Activated CD4-positive, alpha-beta T cell treated with anti-CD3 and anti-CD28 coated beads, Interleukin-2, amount 50 U/mL, for 4 hours (primary cell): ENCODE measurements at regions not wholly inside any gene's neighbourhood (a gene's known extent, or its start where the extent isn't known, plus 50 kb on each side); places are given as distances from the start of the nearest gene placed in this dataset.
"Not testable (repeated sequence)": the region's sequence is repeated elsewhere in the genome, so short reads cannot be mapped to it uniquely, and the experiment has no call there.

Experiments
- DNase-seq, 2 experiments: peaks; one replicate each; pipeline ENCODE4 v3.0.0-alpha.2; 2020

DNA sequence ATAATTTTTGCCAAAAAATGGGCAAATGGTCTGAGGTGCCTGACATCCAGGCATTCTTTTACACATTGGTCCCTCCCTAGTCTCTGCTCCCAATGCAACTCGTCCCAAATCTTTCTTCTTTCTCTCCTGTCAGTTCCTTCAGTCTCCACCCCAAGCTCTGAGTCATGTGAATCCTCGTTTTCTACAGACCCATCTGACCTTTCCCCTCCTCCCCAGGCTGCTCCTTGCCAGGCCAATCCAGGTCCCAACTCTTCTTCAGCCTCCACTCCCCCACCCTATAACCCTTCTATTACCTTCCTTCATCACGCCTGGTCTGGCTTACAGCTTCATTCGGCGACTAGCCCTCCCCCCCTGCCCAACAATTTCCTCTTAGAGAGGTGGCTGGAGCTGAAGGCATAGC is 55.3 kb downstream of the BBS10 start:
- DNase-seq: not testable (repeated sequence)

DNA sequence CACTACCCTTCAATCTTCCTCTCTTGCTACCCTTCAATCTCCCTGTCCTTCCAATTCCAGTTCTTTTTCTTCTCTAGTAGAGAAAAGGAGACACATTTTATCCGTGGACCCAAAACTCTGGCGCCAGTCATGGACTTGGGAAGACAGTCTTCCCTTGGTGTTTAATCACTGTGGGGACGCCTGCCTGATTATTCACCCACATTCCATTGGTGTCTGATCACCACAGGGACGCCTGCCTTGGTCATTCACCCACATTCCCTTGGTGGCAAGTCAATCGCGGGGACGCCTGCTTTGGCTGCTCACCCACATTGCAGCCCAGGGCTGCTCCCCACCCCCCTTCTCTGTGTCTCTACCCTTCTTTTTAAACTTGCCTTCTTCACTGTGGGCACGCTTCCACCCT is 55.9 kb downstream of the BBS10 start:
- DNase-seq: not testable (repeated sequence)

DNA sequence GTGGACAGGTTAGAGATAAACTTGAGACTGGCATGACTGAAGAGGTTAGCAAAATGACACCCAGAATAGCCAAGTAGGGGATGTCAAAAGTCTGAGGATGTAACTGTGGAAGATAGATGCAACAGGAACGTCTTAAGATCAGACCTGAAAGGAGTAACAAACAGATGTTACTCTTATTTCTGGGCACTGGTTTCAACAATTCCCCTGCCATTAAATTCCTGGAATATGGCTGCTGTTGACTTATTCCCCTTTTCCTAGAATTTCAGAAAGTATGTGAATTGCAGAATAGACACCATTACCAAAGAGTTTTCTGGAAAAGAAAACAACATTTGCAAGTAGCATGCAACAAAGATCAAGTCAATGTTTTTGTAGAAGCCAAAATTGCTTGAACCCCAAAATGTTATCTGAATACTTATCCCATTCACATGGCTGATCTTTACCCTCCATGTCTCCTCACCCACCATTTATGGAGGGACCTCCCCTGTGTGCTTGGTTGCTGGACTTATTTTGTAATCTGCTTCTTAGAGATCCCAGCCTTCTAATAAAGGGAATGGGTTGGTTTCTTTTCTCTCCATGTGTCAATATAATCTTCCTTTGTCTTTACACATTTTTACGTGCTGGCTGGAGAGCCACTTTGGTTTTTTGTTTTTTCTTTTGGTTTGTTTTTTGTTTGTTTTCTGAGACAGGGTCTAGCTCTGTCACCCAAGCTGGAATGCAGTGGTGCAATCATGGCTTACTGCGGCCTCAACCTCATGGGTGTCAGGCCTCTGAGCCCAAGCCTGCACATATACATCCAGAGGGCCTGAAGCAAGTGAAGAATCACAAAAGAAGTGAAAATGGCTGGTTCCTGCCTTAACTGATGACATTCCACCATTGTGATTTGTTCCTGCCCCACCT is 57.0 kb downstream of the BBS10 start:
- no peak for DNase-seq

DNA sequence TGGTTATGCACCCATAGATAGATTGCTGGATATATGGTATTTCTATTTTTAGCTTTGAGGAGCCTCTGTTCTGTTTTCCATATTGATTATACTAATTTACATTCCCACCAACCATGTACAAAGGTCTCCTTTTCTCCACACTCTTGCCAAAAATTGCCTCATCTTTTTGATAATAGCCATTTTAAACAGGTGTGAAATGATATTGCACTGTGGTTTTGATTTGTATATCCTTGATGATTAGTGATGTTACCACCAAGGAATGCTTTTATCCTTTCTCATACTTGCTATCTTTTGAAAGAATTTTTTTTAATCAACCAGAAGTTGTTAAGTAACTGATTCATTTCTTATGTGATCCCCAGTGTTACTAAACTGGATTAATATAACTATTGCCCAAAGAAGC is 60.0 kb downstream of the BBS10 start:
- no peak for DNase-seq

DNA sequence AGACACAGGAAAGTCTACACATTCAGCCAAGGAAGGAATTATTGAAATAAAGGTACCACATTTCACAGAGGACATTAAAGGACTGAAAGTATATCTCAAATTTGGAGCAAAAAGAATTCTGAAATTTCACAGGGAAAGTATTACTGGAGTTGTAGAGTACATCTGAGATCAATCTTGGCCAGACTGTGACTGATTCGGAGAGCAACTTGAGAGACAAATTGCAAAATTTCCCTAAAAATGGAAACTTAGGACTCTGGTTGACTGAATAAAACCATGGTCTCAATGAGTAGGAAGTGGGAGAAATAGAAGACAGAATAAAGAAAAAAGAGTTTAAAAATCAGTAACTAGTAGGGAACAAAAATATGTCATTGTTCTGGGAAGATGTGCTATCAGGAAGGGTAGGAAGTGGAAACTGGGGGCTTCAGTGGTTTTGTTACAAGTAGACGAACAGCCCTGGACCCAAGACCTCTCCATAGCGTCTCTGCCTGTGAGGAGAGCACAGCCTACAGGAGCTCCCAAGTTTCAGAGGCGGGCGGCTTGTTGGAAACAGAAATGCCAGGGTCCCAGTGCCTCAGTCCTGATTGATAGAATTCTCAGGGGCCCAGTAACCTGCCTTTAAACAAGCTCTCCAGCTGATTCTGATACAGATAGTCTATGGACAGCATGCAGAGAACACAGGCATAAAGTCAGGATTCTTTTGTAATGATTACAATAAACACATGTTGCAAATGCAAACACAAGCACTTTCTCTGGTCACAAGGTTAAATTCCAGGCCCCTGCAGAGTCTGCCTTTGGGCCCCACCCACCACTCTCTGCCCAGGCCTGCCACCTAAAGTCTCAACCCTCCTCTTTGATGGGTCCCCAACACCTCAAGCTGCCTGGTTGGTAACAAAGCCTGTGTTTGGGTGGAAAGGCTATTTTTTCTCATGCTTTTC is 63.1 kb downstream of the BBS10 start:
- DNase-seq: no peak

DNA sequence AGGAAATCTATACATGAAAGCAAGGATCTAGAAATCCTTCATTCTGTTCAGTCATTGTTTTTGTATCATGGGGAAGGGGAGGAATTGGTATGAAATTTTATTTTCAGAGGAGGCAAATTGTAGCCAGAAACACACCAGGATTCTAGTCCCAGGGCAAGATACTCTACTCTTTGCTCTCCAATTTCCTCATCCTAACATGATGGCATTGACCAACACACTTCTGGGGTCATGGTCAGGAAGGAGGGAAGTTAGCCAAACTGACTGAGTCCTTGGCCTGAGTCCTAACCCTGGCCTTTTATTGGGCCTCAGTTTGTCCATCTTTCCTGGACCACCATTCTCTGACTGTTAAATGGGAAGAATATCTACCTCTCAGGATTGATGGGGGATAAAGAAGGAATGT is 65.5 kb downstream of the BBS10 start:
- no peak for DNase-seq

DNA sequence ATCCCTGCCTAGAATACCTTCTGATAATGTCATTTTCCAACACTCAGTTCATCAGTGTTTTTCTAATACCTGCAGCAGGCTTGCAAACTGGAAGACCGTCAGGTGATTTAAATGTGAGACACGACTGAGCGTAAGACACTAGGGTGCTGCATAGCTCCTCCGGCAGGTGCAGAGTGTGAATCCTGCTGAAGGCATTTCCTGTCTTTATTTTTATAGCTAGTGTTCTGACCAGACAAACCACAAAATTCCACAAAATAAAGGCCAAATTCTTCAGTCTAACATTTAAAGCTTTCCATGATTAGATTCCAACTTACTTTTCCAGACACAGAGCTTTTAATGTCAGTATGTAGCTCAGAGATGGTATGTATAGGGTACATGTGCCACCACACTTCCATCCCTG is 70.7 kb downstream of the BBS10 start:
- DNase-seq: no peak

DNA sequence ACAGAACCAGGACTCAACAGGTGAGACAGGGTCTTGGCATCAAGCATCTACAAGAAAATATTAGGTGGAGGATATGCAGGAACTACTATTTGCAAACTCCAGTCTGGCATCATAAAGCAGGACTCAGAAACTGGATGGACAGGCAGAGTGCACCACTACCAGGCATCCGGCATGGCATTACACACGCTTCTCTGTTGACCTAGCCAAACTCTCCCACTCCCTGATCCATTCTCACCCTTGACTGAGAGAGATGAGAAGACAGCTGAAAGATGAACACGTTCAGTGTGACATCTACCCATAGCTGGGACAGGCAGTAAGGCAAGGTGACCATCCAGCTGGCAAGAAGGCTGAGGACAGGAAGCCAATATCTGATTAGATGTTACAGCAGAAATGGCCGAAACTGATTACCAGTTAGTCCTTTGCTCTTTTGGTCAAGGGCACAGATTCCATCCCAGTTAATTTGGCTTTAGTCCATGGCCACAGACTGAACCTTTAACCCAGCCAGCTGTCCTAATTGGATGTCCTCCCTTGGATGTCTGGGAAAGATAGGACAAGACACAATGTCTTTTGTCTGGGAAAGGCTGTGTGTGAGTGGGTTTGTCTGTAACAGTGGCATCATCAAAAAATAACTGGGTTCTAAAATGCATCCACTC is 71.6 kb downstream of the BBS10 start:
- no peak for DNase-seq

DNA sequence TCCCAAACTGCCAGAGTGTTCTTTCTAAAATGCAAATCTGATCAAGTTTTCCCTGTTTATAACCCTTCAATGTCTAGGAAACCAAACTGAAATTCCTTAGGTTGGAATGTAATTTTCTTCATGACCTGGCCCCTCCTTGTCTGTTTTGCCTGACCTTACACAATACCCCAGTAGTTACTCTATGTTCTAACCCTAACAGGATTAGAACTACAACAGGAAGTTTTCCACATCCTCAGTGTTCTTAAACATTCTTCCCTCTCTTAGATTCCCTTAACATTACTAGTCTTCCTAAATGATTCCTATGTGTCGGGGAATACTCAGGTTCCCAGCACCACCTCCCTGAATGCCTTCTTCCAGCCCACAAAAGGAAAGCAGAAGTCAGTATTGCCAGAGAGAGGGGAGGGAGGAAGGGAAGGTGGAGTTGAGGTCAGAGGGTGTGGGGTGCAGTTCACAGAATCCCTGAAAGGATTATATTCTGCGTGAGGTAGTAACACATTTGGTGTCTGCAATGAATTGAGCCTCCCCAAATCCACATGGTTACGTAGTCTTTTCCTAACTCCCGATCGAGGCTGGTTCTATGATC is 72.6 kb downstream of the BBS10 start:
- no peak for DNase-seq

DNA sequence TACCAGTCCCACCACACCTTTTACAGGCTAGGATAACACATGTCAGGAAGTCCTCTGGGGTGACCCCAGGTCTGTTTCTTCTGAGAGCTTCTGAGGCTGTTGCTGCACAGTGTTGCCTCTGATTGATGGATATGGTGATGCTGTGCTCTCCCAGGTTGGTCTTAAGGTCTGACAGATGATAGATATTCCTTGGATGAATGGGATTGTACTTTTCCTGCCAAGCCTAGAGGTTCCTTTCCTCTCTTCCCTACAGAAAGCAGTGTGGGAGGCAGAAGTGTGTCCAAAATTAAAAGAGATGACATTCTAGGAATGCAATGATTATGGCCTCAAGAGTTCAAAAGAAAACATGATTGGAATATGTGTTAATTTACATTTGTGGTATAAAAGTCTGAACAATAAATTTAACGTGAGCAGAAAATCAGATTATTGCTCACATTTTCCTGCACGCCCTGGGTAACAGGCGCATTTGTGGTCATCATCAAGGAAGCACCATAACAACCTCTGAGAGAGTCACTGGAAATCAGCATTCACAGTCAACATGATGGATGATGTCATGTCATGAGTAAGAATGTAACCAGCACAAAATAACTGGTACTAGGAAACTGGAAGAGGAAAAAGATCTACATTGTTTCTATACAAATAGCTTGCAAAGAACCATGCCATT is 73.7 kb downstream of the BBS10 start:
- DNase-seq: no peak

DNA sequence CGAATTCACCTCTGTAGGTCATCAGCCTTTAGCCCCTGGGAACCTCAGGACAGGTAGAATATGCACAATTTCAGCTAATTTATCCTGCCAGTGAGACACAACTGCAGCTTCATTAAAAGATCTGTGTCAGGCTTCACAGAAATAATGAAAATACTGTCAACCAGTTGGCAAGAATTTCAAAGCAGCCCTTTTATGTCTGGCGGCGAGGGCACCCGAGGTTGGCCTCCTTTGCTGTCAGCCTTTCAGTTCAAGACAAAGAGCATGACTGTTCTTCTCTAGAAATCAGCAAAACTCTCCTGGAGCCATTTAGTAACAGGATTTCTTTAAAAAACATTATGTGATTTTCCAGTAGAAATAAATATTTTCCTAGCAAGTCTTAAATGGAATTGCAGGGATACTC is 75.9 kb downstream of the BBS10 start:
- no peak for DNase-seq

DNA sequence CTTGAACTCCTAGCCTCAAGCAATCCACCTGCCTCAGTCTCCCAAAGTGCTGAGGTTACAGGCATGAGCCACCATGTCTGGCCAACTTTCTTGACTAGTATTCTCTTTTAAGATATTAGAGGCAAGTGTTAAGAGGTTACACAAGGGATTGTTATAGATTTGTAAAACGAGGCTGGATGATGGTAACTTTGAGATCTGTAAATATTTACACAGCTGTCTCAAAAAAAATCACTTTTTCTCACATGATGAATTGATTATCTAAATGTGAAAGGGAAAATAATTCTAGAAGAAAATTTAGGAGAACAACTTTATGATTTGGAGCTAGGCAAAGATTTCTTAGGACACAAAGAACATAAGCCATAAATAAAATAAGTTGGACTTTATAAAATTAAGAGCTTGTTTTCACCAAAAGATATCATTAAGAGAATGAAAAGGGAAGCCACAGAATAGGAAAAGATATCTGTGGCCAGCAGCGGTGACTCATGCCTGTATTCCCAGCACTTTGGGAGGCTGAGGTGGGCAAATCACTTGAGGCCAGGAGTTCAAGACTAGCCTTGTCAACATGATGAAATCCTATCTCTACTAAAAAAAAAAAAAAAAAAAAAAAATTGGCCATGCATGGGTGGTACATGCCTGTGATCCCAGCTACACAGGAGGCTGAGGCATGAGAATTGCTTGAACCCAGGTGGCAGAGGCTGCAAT is 77.4 kb downstream of the BBS10 start:
- no peak for DNase-seq

DNA sequence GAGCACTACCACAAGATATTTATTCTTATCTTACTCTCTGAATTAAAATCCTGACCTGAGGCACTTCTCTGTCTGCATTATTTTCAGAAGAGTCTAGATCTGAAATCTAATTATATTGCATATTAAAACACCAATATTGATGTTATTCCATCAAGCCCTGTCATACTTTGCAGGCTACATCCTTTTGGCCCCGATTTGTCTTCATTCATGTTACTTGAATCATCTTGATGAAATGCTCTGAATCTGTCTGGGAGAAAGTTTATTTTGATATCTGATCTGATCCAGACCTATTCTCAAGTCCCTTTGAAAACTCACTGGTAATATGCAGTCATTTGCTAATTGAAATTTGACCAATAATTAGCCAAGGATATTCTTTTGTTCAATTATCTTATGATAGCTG is 79.9 kb downstream of the BBS10 start:
- DNase-seq: no peak

DNA sequence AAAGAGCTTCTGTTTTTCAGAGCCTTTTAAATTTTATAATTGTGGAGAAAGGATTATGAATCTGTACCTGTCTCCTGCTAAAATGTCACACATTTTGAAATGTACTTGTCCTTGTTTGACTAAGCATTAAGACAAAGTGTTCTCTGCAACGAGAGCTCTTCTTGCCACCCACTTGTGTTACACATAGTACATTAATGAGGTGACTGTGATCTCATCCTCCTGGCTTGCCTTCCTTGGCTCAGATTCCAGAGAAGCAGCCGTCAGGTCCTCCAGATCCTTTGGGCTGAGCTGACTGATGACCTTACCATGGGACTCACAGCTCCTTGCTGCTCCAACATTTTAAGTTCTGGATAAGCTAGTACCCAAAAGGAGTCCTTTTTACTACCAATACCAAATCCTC is 81.4 kb downstream of the BBS10 start:
- DNase-seq: no peak

DNA sequence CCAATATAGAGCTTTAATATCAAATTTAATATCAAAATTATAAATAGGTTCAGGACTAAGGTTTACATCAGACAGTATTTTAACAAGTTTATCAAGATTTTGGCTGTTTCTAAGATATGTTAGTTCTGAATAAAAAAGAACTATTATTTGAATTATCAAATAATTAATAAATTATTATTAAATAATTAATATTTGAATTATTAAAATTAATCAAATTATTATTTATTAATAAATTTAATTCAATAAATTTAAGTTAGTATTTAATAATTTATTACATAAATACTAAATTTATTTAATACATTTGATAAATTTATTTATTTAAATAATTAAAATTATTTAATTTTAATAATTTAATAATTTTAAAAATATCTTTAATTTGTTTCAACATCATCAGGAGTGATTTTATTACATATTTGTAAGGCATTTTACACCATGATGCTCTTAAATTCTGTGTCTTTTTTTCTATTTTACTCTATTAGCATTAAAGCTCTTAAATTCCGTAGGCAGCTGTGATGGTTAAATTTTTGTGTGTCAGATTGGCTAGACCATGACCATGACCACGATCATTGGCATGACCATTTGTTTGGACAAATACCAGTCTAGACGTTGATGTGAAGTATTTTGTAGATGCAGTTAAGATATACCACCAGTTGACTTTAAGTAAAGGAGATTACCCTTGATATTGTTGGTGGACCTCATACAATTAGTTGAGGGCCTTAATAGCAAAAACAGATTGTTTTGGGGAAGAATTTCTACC is 82.6 kb downstream of the BBS10 start:
- no peak for DNase-seq

DNA sequence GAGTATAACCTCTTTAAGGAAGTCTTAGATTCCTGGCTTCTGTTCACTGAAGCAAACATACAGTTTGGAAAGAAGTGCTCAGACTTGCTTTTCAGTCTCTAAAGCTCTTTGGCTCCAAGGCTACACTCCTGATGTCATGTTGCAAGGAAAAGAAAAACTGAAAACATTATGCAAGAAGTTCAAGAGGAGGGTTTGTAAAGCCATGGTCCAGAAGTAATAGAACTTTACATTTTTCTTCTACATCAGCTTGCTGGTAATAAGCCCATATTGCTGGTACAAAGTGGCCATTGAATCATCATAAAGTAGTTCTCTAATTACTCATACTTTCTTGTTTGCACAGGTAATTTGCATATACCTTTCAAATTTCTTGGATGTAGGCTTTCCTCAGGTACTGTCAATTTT is 83.6 kb downstream of the BBS10 start:
- no peak for DNase-seq

DNA sequence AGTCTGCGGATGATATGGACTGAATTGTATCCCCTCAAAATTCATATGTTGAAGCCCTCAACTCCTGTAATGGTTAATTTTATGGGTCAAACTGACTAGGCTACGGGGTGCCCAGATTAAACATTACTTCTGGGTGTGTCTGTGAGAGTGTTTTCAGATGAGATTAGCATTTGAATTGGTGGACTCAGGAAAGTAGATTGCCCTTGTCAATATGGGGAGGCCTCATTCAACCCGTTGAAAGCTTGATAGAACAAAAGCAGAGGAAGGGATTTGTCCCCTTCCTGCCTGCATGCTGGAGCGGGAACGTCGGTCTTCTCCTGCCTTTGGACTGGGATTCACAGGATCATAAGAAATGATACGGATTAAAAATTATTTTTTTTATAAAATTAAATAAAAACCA is 84.5 kb downstream of the BBS10 start:
- DNase-seq: no peak

DNA sequence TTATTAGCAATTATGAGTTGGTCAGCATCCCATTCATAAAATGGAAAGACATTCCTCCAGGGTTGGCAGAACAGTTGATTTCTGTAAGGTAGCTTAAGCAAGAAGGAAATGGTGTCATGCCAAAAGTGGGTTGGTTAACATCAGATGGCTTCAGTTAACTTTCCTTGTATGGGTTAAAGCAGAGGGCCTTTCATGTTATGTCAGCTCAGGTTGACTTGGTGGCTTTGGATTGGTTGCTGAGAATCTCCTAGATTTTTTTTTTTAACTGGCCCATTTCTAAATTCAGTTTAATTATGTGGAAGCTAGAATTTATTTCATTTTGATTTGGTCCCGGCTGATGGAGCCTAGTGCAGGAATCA is 87.8 kb downstream of the BBS10 start:
- no peak for DNase-seq

DNA sequence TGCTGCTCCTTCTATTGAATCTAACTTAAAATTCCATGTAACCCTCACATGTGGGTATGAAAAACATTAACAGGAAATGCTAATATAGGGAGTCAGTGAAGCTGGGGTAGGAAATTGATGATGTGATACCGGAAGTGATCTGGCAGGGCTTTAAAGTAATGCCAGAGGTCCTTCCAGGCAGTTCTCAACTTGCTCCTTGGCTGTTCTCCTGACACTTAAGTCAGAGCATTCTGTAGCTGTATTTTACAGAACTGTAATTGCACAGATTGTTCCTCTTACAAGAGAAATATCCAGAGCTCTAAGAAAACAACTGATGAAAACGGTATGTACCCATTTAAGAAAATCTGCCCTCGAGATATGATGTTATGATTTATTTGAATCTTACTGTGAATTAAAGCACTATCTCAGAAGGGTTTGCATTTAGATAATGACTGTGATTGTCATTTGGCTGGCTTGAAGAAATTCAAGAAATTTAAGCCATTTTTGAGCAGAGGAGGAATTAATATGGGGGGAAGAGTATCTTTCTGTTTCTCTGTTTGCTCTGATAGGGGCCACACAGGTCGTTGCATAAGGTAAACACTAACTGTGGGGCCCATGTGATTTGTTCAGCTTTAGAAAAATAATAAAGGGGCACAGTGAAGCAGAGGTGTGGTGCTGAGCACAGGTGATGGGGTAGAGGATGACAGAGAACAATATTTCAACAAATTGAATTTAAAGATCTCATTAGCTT is 88.4 kb downstream of the BBS10 start:
- no peak for DNase-seq

DNA sequence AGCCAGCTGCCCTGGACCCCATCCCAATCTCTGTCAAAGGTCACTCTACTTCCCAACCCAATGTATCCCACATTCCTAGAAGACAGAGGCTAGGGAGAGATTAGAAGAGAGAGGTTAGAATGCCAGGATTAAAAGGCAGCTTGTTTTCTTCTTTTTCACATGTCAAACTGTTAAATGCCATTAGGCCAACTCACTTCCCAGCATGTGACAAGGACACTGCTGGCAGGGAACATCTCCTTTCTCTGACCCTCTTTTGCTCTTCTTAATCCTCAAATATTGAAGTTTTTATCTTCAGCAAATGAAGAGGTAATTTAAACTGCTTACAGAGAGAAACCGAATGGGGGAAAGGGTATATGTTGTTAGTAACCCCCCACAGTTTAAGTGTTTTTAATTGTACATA is 89.1 kb downstream of the BBS10 start:
- no peak for DNase-seq
